Mesendoderm (in vitro differentiated cells): ENCODE measurements at regions not wholly inside any gene's neighbourhood (a gene's known extent, or its start where the extent isn't known, plus 50 kb on each side); places are given as distances from the start of the nearest gene placed in this dataset.

Source experiments
- DNase-seq: peaks from one replicate; pipeline ENCODE4 v3.0.0; 2013
- H2AK5ac ChIP-seq: 2 replicates; pipeline ENCODE4 v1.6.1; 2013; ENCODE audit warnings: low read length, inconsistent platforms
- H2BK120ac ChIP-seq: 2 replicates; pipeline ENCODE4 v1.6.1; 2013; ENCODE audit warnings: low read depth, mild to moderate bottlenecking, low read length, moderate library complexity, mixed read lengths
- H2BK15ac ChIP-seq: replicated peaks from 2 replicates; pipeline ENCODE4 v1.6.1; 2013; ENCODE audit warnings: low read depth, mild to moderate bottlenecking, moderate library complexity
- H2BK5ac ChIP-seq: 2 replicates; pipeline ENCODE4 v1.6.1; 2013; ENCODE audit warnings: low read length, inconsistent platforms
- H3K18ac ChIP-seq: 2 replicates; pipeline ENCODE4 v1.6.1; 2013; ENCODE audit warnings: mild to moderate bottlenecking, low read length, mixed read lengths
- H3K23ac ChIP-seq: one replicate; pipeline ENCODE4 v1.6.1; 2013; ENCODE audit warnings: low read length
- H3K27ac ChIP-seq: 2 replicates; pipeline ENCODE4 v1.5.1; 2013; ENCODE audit warnings: low read depth, mild to moderate bottlenecking, inconsistent platforms, low read length, moderate library complexity
- H3K27me3 ChIP-seq: 2 replicates; pipeline ENCODE4 v1.6.1; 2013; ENCODE audit warnings: low read length, control low read depth, mild to moderate bottlenecking, inconsistent platforms; ENCODE audit not compliant: insufficient read depth, poor library complexity
- H3K36me3 ChIP-seq: 2 replicates; pipeline ENCODE4 v1.6.1; 2013; ENCODE audit warnings: low read length, inconsistent platforms; ENCODE audit not compliant: control insufficient read depth, insufficient read depth
- H3K4ac ChIP-seq: one replicate; pipeline ENCODE4 v1.6.1; 2013; ENCODE audit warnings: low read depth, mild to moderate bottlenecking, low read length, moderate library complexity
- H3K4me1 ChIP-seq: 2 replicates; pipeline ENCODE4 v1.6.1; 2013; ENCODE audit warnings: low read depth, low read length, inconsistent platforms; ENCODE audit not compliant: control insufficient read depth
- H3K4me2 ChIP-seq: 2 replicates; pipeline ENCODE4 v1.6.1; 2013; ENCODE audit warnings: low read length
- H3K4me3 ChIP-seq: 2 replicates; pipeline ENCODE4 v1.5.1; 2013; ENCODE audit warnings: mild to moderate bottlenecking, low read length
- H3K56ac ChIP-seq: one replicate; pipeline ENCODE4 v1.6.1; 2013; ENCODE audit warnings: low read length
- H3K79me1 ChIP-seq: 2 replicates; pipeline ENCODE4 v1.6.1; 2013; ENCODE audit warnings: low read length, inconsistent platforms
- H3K79me2 ChIP-seq: 2 replicates; pipeline ENCODE4 v1.6.1; 2013; ENCODE audit warnings: mild to moderate bottlenecking, low read length; ENCODE audit not compliant: control insufficient read depth, insufficient read depth
- H3K9ac ChIP-seq: 2 replicates; pipeline ENCODE4 v1.6.1; 2013; ENCODE audit warnings: low read length, inconsistent platforms
- H4K5ac ChIP-seq: one replicate; pipeline ENCODE4 v1.6.1; 2013; ENCODE audit warnings: low read length
- H4K8ac ChIP-seq: one replicate; pipeline ENCODE4 v1.6.1; 2013; ENCODE audit warnings: low read depth, mild to moderate bottlenecking, control low read depth, low read length, moderate library complexity
- WGBS: extraction: QIAGEN DNeasy Blood & Tissue Kit; methylation state at CpG from one replicate; pipeline ENCODE4 v1.1.7; 2013; ENCODE audit warnings: low lambda C conversion rate, missing lambda C conversion rate; ENCODE audit not compliant: insufficient coverage; ENCODE audit errors: extremely low coverage; 5-methylcytosine and 5-hydroxymethylcytosine counted together

GRCh38 chr3:181896605-181897004 lies 184.9 kb downstream of the SOX2 start:
- Histone ChIP-seq H3K27me3 (no peaks in the 10 kb centered on the region), H3K9ac (no peak overlapping the region), H2BK120ac (no peak overlapping the region), H3K56ac (no peak overlapping the region), H3K36me3 (no peaks in the 10 kb centered on the region), H3K23ac (no peak overlapping the region), H3K4me1 (peaks cover 5% of the 10 kb centered on the region), H3K4ac (no peak overlapping the region), H4K5ac (no peak overlapping the region), H2BK15ac (no peak overlapping the region), H3K4me2 (no peak overlapping the region), H2BK5ac (no peak overlapping the region), H3K4me3 (no peak overlapping the region), H3K79me1 (no peaks in the 10 kb centered on the region), H3K18ac (no peak overlapping the region), H3K27ac (no peak overlapping the region), H2AK5ac (no peak overlapping the region), H3K79me2 (no peaks in the 10 kb centered on the region), H4K8ac (no peak overlapping the region)
- no peak for DNase-seq
- no CpG with 5 or more reads among the region's 2 CpGs for WGBS

GRCh38 chr3:181899702-181900101 lies 188.0 kb downstream of the SOX2 start:
- no peak overlapping the region for H3K18ac ChIP-seq
- no peaks in the 10 kb centered on the region for H3K27me3 ChIP-seq
- no peaks in the 10 kb centered on the region for H3K79me2 ChIP-seq
- no peaks in the 10 kb centered on the region for H3K4me1 ChIP-seq
- no peaks in the 10 kb centered on the region for H3K79me1 ChIP-seq
- H4K8ac ChIP-seq, result no peak overlapping the region
- H2BK120ac ChIP-seq, result no peak overlapping the region
- no peak for DNase-seq
- H3K4ac ChIP-seq, result no peak overlapping the region
- H3K9ac ChIP-seq, result no peak overlapping the region
- WGBS, result no CpG with 5 or more reads among the region's 1 CpG
- no peak overlapping the region for H3K27ac ChIP-seq
- no peak overlapping the region for H2BK5ac ChIP-seq
- H4K5ac ChIP-seq, result no peak overlapping the region
- no peak overlapping the region for H2AK5ac ChIP-seq
- no peak overlapping the region for H3K56ac ChIP-seq
- no peak overlapping the region for H2BK15ac ChIP-seq
- no peaks in the 10 kb centered on the region for H3K36me3 ChIP-seq
- no peak overlapping the region for H3K23ac ChIP-seq
- no peak overlapping the region for H3K4me3 ChIP-seq
- no peak overlapping the region for H3K4me2 ChIP-seq

GRCh38 chr3:181901626-181902025 lies 189.9 kb downstream of the SOX2 start:
- no peaks in the 10 kb centered on the region for H3K27me3 ChIP-seq
- no peaks in the 10 kb centered on the region for H3K79me1 ChIP-seq
- no peak overlapping the region for H3K27ac ChIP-seq
- H2BK120ac ChIP-seq, result no peak overlapping the region
- H3K23ac ChIP-seq, result no peak overlapping the region
- no peak overlapping the region for H4K5ac ChIP-seq
- no peak for DNase-seq
- H2BK5ac ChIP-seq, result no peak overlapping the region
- no peak overlapping the region for H2BK15ac ChIP-seq
- no peaks in the 10 kb centered on the region for H3K79me2 ChIP-seq
- no peak overlapping the region for H3K9ac ChIP-seq
- no peak overlapping the region for H3K4me3 ChIP-seq
- no peak overlapping the region for H3K18ac ChIP-seq
- no peaks in the 10 kb centered on the region for H3K4me1 ChIP-seq
- H2AK5ac ChIP-seq, result no peak overlapping the region
- H3K4ac ChIP-seq, result no peak overlapping the region
- WGBS, result no CpG with 5 or more reads among the region's 3 CpGs
- no peak overlapping the region for H4K8ac ChIP-seq
- no peaks in the 10 kb centered on the region for H3K36me3 ChIP-seq
- H3K4me2 ChIP-seq, result no peak overlapping the region
- no peak overlapping the region for H3K56ac ChIP-seq

GRCh38 chr3:181906338-181906737 lies 194.6 kb downstream of the SOX2 start:
- H2BK5ac ChIP-seq, result no peak overlapping the region
- H3K27me3 ChIP-seq, result no peaks in the 10 kb centered on the region
- no CpG with 5 or more reads among the region's 3 CpGs for WGBS
- DNase-seq, result no peak
- no peaks in the 10 kb centered on the region for H3K36me3 ChIP-seq
- H3K56ac ChIP-seq, result no peak overlapping the region
- H3K9ac ChIP-seq, result no peak overlapping the region
- no peaks in the 10 kb centered on the region for H3K79me1 ChIP-seq
- no peak overlapping the region for H3K4ac ChIP-seq
- no peak overlapping the region for H3K27ac ChIP-seq
- no peak overlapping the region for H2BK15ac ChIP-seq
- no peak overlapping the region for H2BK120ac ChIP-seq
- H3K4me1 ChIP-seq, result no peaks in the 10 kb centered on the region
- H4K8ac ChIP-seq, result no peak overlapping the region
- no peak overlapping the region for H3K18ac ChIP-seq
- H3K79me2 ChIP-seq, result no peaks in the 10 kb centered on the region
- no peak overlapping the region for H3K4me2 ChIP-seq
- H3K23ac ChIP-seq, result no peak overlapping the region
- no peak overlapping the region for H3K4me3 ChIP-seq
- H4K5ac ChIP-seq, result no peak overlapping the region
- no peak overlapping the region for H2AK5ac ChIP-seq

GRCh38 chr3:181909241-181909640 lies 197.5 kb downstream of the SOX2 start:
- Histone ChIP-seq H3K36me3 (no peaks in the 10 kb centered on the region), H3K4me1 (no peaks in the 10 kb centered on the region), H3K27me3 (no peaks in the 10 kb centered on the region), H3K79me2 (no peaks in the 10 kb centered on the region), H4K8ac (no peak overlapping the region), H2BK5ac (no peak overlapping the region), H3K4ac (no peak overlapping the region), H2BK120ac (no peak overlapping the region), H3K4me3 (no peak overlapping the region), H2BK15ac (no peak overlapping the region), H4K5ac (no peak overlapping the region), H3K27ac (no peak overlapping the region), H3K56ac (no peak overlapping the region), H3K79me1 (no peaks in the 10 kb centered on the region), H3K9ac (no peak overlapping the region), H3K18ac (no peak overlapping the region), H2AK5ac (no peak overlapping the region), H3K4me2 (no peak overlapping the region), H3K23ac (no peak overlapping the region)
- DNase-seq, result no peak
- 100% methylated on average over 1 of the region's 2 CpGs for WGBS

GRCh38 chr3:181912384-181912783 lies 200.7 kb downstream of the SOX2 start:
- no peak overlapping the region for H4K5ac ChIP-seq
- no peak overlapping the region for H3K4me3 ChIP-seq
- no peaks in the 10 kb centered on the region for H3K36me3 ChIP-seq
- no peak overlapping the region for H3K56ac ChIP-seq
- WGBS, result no CpG with 5 or more reads among the region's 4 CpGs
- no peak overlapping the region for H3K18ac ChIP-seq
- no peak overlapping the region for H3K4me2 ChIP-seq
- H2BK120ac ChIP-seq, result no peak overlapping the region
- no peak overlapping the region for H3K27ac ChIP-seq
- H3K4ac ChIP-seq, result no peak overlapping the region
- H3K9ac ChIP-seq, result no peak overlapping the region
- H2AK5ac ChIP-seq, result no peak overlapping the region
- no peak overlapping the region for H4K8ac ChIP-seq
- H3K4me1 ChIP-seq, result no peaks in the 10 kb centered on the region
- no peaks in the 10 kb centered on the region for H3K79me1 ChIP-seq
- H3K79me2 ChIP-seq, result no peaks in the 10 kb centered on the region
- no peak overlapping the region for H2BK5ac ChIP-seq
- H3K27me3 ChIP-seq, result no peaks in the 10 kb centered on the region
- H3K23ac ChIP-seq, result peak overlapping the region; percentile 80
- no peak overlapping the region for H2BK15ac ChIP-seq
- no peak for DNase-seq
